ENCODE measurements at regions not wholly inside any gene's neighbourhood (a gene's known extent, or its start where the extent isn't known, plus 50 kb on each side); places are given as distances from the start of the nearest gene placed in this dataset.

DNA sequence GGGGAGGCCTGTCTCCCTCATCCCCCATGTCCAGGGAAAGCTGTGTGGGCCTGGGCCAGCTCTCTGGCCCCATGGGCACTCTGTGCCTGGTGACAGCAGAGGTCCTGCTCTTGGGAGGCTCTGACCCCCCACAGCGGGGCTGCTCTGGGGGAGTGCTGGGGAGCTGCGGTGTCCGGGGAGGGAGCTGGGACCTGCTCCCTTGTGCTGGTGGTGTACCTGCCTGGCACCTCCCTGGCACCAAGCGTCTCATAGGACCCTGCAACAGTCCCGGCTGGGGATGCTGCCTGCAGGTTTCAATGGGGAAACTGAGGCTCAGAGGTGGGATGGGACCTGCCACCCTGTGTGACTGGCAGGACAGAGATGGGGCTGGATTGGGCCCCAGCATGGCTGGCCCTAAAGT lies 111.3 kb downstream of the KIF26A start:
- TF ChIP-seq POLR2A (IDR thresholded peaks at IDR 0.05), result no peak
- TF ChIP-seq POLR2AphosphoS5 (IDR thresholded peaks at IDR 0.05), result no peak
- TF ChIP-seq, protein P1, sequence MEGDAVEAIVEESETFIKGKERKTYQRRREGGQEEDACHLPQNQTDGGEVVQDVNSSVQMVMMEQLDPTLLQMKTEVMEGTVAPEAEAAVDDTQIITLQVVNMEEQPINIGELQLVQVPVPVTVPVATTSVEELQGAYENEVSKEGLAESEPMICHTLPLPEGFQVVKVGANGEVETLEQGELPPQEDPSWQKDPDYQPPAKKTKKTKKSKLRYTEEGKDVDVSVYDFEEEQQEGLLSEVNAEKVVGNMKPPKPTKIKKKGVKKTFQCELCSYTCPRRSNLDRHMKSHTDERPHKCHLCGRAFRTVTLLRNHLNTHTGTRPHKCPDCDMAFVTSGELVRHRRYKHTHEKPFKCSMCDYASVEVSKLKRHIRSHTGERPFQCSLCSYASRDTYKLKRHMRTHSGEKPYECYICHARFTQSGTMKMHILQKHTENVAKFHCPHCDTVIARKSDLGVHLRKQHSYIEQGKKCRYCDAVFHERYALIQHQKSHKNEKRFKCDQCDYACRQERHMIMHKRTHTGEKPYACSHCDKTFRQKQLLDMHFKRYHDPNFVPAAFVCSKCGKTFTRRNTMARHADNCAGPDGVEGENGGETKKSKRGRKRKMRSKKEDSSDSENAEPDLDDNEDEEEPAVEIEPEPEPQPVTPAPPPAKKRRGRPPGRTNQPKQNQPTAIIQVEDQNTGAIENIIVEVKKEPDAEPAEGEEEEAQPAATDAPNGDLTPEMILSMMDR (IDR thresholded peaks at IDR 0.05), result no peak
- no peak overlapping the region for H3K4me3 ChIP-seq
- H3K4me1 ChIP-seq (replicated peaks), result no peaks in the 10 kb centered on the region
- DNase-seq (ENCODE audit: low spot score), result no peak
- H3K36me3 ChIP-seq, result no peaks in the 10 kb centered on the region
- no peak overlapping the region for H3K27ac ChIP-seq
- no peaks in the 10 kb centered on the region for H3K27me3 ChIP-seq (replicated peaks; ENCODE audit: insufficient read depth)
- 96% methylated on average over 5 of the region's 5 CpGs for WGBS
- intact Hi-C loops (cut with DNase I), result no loop called here
- no peaks in the 10 kb centered on the region for H3K9me3 ChIP-seq

DNA sequence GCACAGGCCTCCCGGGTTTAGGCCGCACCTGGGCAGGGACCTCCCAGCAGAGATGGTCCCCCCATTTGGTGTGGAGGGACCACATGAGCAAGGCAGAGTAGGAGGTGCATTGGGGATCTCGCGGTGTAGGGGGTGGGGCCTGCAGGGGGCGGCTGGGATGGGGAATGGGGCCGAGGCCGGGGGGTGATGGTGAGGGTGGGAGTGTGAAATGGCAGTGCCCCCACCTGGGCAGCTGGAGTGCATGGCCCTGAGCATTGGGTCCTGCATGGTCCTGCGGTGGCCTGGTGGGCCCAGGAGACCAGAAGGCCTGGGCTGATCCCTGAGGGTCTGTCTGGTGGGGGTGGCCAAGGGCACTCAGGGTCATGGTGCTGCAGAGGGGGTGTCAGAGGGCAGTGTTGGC lies 111.8 kb downstream of the KIF26A start:
- H3K4me1 ChIP-seq (replicated peaks), result no peaks in the 10 kb centered on the region
- no peak for DNase-seq (ENCODE audit: low spot score)
- no peak overlapping the region for H3K27ac ChIP-seq
- intact Hi-C loops (cut with DNase I), result no loop called here
- WGBS, result 86% methylated on average over 6 of the region's 8 CpGs
- no peaks in the 10 kb centered on the region for H3K27me3 ChIP-seq (replicated peaks; ENCODE audit: insufficient read depth)
- TF ChIP-seq, protein P1 (IDR thresholded peaks at IDR 0.05), result no peak
- no peak for TF ChIP-seq POLR2A (IDR thresholded peaks at IDR 0.05)
- TF ChIP-seq POLR2AphosphoS5 (IDR thresholded peaks at IDR 0.05), result no peak
- H3K9me3 ChIP-seq, result no peaks in the 10 kb centered on the region
- no peak overlapping the region for H3K4me3 ChIP-seq
- H3K36me3 ChIP-seq, result no peaks in the 10 kb centered on the region

DNA sequence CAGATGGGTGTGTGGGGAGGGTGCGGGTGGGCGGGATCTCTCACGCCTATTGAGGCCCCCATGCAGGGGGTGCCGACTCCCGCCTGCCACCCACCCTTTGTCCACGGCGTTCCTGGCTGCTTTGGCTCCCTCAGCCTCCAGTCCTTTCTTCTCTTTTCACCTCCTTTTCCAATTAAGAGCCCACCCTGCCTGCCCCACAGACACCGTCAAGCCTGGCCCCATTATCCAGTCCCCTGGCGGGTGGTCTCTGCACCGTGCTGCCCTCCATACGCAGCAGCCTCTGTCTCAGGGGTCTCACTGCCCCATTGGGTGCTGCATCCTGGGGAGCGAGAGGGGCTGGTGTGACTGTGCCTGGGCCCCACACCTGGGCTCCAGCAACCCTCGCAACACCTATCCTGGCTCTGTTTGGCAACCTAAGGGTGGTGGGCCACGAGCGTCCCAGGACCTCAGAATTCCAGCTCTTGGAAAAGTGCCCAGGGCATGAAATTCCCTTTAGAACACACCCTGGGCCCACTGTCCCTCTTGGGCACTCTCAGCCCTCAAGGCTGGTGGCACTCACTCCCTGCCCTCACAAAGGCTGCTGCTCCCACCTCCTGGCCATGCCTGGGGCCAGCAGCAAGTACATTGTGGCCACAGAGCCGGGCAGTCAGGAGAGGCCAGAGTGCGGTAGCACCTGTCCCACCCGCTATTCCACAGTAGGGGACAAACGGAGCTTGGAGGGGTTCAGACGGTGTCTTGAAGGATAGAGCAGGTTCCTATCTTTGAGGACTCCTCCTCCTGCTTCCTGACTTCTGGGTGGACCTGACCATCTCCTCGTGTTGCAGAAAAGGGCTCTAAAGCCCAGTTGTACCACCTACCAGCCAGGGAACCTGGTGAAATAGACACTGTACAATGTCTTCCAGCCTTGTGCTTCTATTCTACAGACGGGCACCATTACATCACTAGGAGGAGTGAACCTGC lies 114.1 kb downstream of the KIF26A start:
- Histone ChIP-seq H3K27me3 (replicated peaks; ENCODE audit: insufficient read depth) (no peaks in the 10 kb centered on the region), H3K36me3 (no peaks in the 10 kb centered on the region), H3K4me1 (replicated peaks) (no peaks in the 10 kb centered on the region), H3K4me3 (no peak overlapping the region), H3K9me3 (no peaks in the 10 kb centered on the region), H3K27ac (no peak overlapping the region)
- no peak for DNase-seq (ENCODE audit: low spot score)
- TF ChIP-seq, protein P1 (IDR thresholded peaks at IDR 0.05), result no peak
- TF ChIP-seq POLR2A (IDR thresholded peaks at IDR 0.05), result no peak
- no peak for TF ChIP-seq POLR2AphosphoS5 (IDR thresholded peaks at IDR 0.05)
- intact Hi-C loops (cut with DNase I), result no loop called here
- 83% methylated on average over 22 of the region's 22 CpGs for WGBS

DNA sequence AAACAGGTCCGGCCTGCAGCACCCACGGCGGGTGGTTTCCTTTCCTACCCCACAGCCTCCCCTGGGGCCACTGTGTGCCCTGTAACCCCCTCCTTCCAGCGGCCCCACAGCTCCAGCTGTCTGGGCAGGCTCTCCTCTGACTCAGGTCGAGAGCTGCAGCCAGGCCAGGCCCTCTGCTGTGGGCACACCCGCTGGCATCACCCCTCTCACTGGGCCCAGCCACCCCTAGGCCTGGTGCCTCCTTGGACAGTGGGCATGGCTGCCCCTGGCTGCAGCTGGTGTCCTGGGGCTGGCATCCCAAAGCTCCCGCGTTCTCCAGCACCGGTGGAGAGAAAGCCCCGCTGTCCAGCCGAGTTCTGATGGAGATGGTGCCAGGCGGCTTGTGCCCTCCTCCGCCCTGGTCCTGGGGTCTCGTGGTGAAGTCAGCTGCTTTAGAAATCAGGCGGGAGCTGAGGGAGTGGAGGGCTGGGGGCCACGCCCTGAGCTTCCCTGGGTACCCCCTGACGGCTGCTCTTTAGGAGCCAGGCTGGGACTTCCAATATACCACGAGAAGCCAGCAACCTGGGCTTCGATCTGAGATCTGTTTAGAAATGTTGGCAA lies 114.9 kb downstream of the KIF26A start:
- H3K9me3 ChIP-seq, result no peaks in the 10 kb centered on the region
- no peak overlapping the region for H3K27ac ChIP-seq
- no peaks in the 10 kb centered on the region for H3K27me3 ChIP-seq (replicated peaks; ENCODE audit: insufficient read depth)
- intact Hi-C loops (cut with DNase I), result no loop called here
- 89% methylated on average over 19 of the region's 19 CpGs for WGBS
- no peaks in the 10 kb centered on the region for H3K36me3 ChIP-seq
- no peak overlapping the region for H3K4me3 ChIP-seq
- no peak for TF ChIP-seq POLR2AphosphoS5 (IDR thresholded peaks at IDR 0.05)
- no peak for TF ChIP-seq POLR2A (IDR thresholded peaks at IDR 0.05)
- TF ChIP-seq, protein P1 (IDR thresholded peaks at IDR 0.05), result no peak
- DNase-seq (ENCODE audit: low spot score), result no peak
- no peaks in the 10 kb centered on the region for H3K4me1 ChIP-seq (replicated peaks)
